GM12878 (cell line): ENCODE measurements at regions not wholly inside any gene's neighbourhood (a gene's known extent, or its start where the extent isn't known, plus 50 kb on each side); places are given as distances from the start of the nearest gene placed in this dataset.

ENCODE experiments used
- ATAC-seq: fragments of 200-7000 bp; cut with Tn5 transposase; 3 replicates; pipeline ENCODE4 v1.9.1; 2020; ENCODE audit warnings: mild to moderate bottlenecking, moderate library complexity
- BruUV-seq: library from RNA; stranded (reverse); fragments of 400-500 nt; replicated peaks from 2 replicates; lab custom pipeline; 2021; lab: Mats Ljungman, UMichigan
- CTCF ChIA-PET: fragments of 300-600 bp; sonication (Branson Sonifier 250); formaldehyde crosslinking; extraction: SDS; loops from one replicate; lab custom pipeline; 2021; ENCODE audit warnings: inconsistent platforms; lab: Yijun Ruan, JAX
- POLR2A ChIA-PET: fragments of 350-600 bp; formaldehyde crosslinking; extraction: SDS; loops from one replicate; lab custom pipeline; 2021; ENCODE audit warnings: inconsistent platforms; lab: Charles Lee
- RAD21 ChIA-PET: fragments of 300-600 bp; sonication (Branson Sonifier 250); formaldehyde crosslinking; loops from one replicate; lab custom pipeline; 2023; ENCODE audit warnings: antibody characterized with exemption; ENCODE audit not compliant: unreplicated experiment; lab: Charles Lee
- SMC1A ChIA-PET: fragments of 300-600 bp; sonication (Branson Sonifier 250); formaldehyde crosslinking; loops from one replicate; lab custom pipeline; 2023; ENCODE audit not compliant: unreplicated experiment, uncharacterized antibody; lab: Charles Lee
- DNase-seq: peaks from one replicate; pipeline ENCODE4 v3.0.0-alpha.2; 2011; ENCODE audit warnings: low read depth, low spot score
- FAIRE-seq: peaks from 3 replicates; lab custom pipeline; 2011; peaks lifted over from hg19 to GRCh38; lab: Jason Lieb, UNC
- H2AFZ ChIP-seq: 2 replicates; pipeline ENCODE4 v1.6.0; 2011; ENCODE audit warnings: low read depth, low read length, control low read depth; ENCODE audit not compliant: control insufficient read depth
- H3K27ac ChIP-seq: 2 replicates; pipeline ENCODE4 v1.5.1; 2011; ENCODE audit warnings: control low read depth; ENCODE audit not compliant: control insufficient read depth, insufficient read depth
- H3K27me3 ChIP-seq, 2 experiments: replicated peaks in 1 of 2; 2 replicates each; pipeline versions ENCODE4 v1.6.0 to v1.6.1; 2011; ENCODE audit warnings: low read length in 1 of 2; ENCODE audit not compliant: control insufficient read depth in 2 of 2, insufficient read depth in 2 of 2
- H3K36me3 ChIP-seq, 2 experiments: 2 replicates each; pipeline ENCODE4 v1.5.1; 2011; ENCODE audit warnings: low read length in 1 of 2; ENCODE audit not compliant: control insufficient read depth in 2 of 2, insufficient read depth in 2 of 2
- H3K4me1 ChIP-seq: 2 replicates; pipeline ENCODE4 v1.6.1; 2011; ENCODE audit warnings: mild to moderate bottlenecking, low read length, moderate library complexity, mixed read lengths; ENCODE audit not compliant: control insufficient read depth, insufficient read depth
- H3K4me2 ChIP-seq: 2 replicates; pipeline ENCODE4 v1.6.0; 2011; ENCODE audit warnings: control low read depth; ENCODE audit not compliant: control insufficient read depth, insufficient read depth
- H3K4me3 ChIP-seq: fragments of 200-600 bp; sonication (generic); 2 replicates; pipeline ENCODE4 v1.5.1; 2016
- H3K79me2 ChIP-seq: 2 replicates; pipeline ENCODE4 v1.6.0; 2011; ENCODE audit warnings: low read length; ENCODE audit not compliant: control insufficient read depth, insufficient read depth
- H3K9ac ChIP-seq: 2 replicates; pipeline ENCODE4 v1.8.0; 2011; ENCODE audit warnings: low read length, control low read depth, mixed read lengths; ENCODE audit not compliant: control insufficient read depth, insufficient read depth
- H3K9me3 ChIP-seq: replicated peaks from 3 replicates; pipeline ENCODE4 v1.5.1; 2011; ENCODE audit warnings: mild to moderate bottlenecking, low read length; ENCODE audit not compliant: control insufficient read depth, insufficient read depth
- H4K20me1 ChIP-seq: 2 replicates; pipeline ENCODE4 v1.6.0; 2011; ENCODE audit not compliant: control insufficient read depth, insufficient read depth
- BHLHE40 ChIP-seq, 2 experiments: fragments of 450-650 bp in 1 of 2; IDR thresholded peaks; 2 replicates each; pipeline ENCODE4 v1.6.1; 2011 to 2017; ENCODE audit warnings: low read depth in 2 of 2, borderline replicate concordance in 1 of 2, improper control_type of control experiment in 1 of 2, low read length in 1 of 2, mild to moderate bottlenecking in 1 of 2
- CHD1 ChIP-seq: IDR thresholded peaks from 2 replicates; pipeline ENCODE4 v1.6.1; 2012; ENCODE audit warnings: low read depth, low read length, improper control_type of control experiment
- CREM ChIP-seq: IDR thresholded peaks from 2 replicates; pipeline ENCODE4 v1.6.1; 2014; ENCODE audit warnings: antibody characterized with exemption, low read depth
- CTCF ChIP-seq, 3 experiments: IDR thresholded peaks in 2 of 3; conservative IDR thresholded peaks in 1 of 3; 2 replicates each; pipeline ENCODE4 v1.5.1; 2011; ENCODE audit warnings: low read depth in 3 of 3, low read length in 3 of 3, mild to moderate bottlenecking in 3 of 3, control low read depth in 2 of 3, moderate library complexity in 2 of 3, inconsistent platforms in 1 of 3, mixed read lengths in 1 of 3; ENCODE audit not compliant: control insufficient read depth in 2 of 3, insufficient read depth in 1 of 3; ENCODE audit errors: extremely low read depth in 1 of 3
- IKZF1 ChIP-seq: fragments of 450-650 bp; conservative IDR thresholded peaks from 2 replicates; pipeline ENCODE4 v1.6.1; 2017; ENCODE audit warnings: antibody characterized with exemption, mild to moderate bottlenecking
- MEF2B ChIP-seq: fragments of 450-650 bp; IDR thresholded peaks from 2 replicates; pipeline ENCODE4 v1.6.1; 2018; ENCODE audit warnings: mild to moderate bottlenecking, moderate library complexity; ENCODE audit not compliant: partially characterized antibody, poor library complexity, severe bottlenecking
- NFXL1 ChIP-seq: fragments of 450-650 bp; IDR thresholded peaks from 2 replicates; pipeline ENCODE4 v1.6.1; 2017; ENCODE audit warnings: antibody characterized with exemption, mild to moderate bottlenecking, borderline replicate concordance
- NFYB ChIP-seq: IDR thresholded peaks from 2 replicates; pipeline ENCODE4 v1.6.1; 2011; ENCODE audit warnings: low read depth, mild to moderate bottlenecking, low read length, improper control_type of control experiment, moderate library complexity; ENCODE audit not compliant: insufficient read depth
- NR2F1 ChIP-seq: fragments of 450-650 bp; conservative IDR thresholded peaks from 2 replicates; pipeline ENCODE4 v1.6.1; 2017; ENCODE audit warnings: mild to moderate bottlenecking
- NRF1 ChIP-seq: conservative IDR thresholded peaks from 2 replicates; pipeline ENCODE4 v1.6.1; 2011; ENCODE audit warnings: mild to moderate bottlenecking, low read depth, low read length, improper control_type of control experiment
- POLR2AphosphoS2 ChIP-seq: IDR thresholded peaks from 2 replicates; pipeline ENCODE4 v1.6.1; 2011; ENCODE audit warnings: low read depth, mild to moderate bottlenecking, low read length, improper control_type of control experiment, moderate library complexity
- SIX5 ChIP-seq: IDR thresholded peaks from 2 replicates; pipeline ENCODE4 v1.6.1; 2011; ENCODE audit warnings: mild to moderate bottlenecking, low read depth, low read length, moderate library complexity; ENCODE audit not compliant: severe bottlenecking
- SMAD1 ChIP-seq: fragments of 450-650 bp; IDR thresholded peaks from 2 replicates; pipeline ENCODE4 v1.6.1; 2018; ENCODE audit warnings: mild to moderate bottlenecking, low read depth; ENCODE audit not compliant: partially characterized antibody
- SREBF1 ChIP-seq: IDR thresholded peaks from 2 replicates; pipeline ENCODE4 v1.6.1; 2012; ENCODE audit warnings: mild to moderate bottlenecking, low read length
- STAT1 ChIP-seq: fragments of 450-650 bp; conservative IDR thresholded peaks from 2 replicates; pipeline ENCODE4 v1.6.1; 2014; ENCODE audit warnings: antibody characterized with exemption, mild to moderate bottlenecking
- TARDBP ChIP-seq: IDR thresholded peaks from 2 replicates; pipeline ENCODE4 v1.6.1; 2016; ENCODE audit warnings: borderline replicate concordance
- WGBS: methylation state at CpG from one replicate; pipeline ENCODE4 v1.1.6; 2016; ENCODE audit warnings: low lambda C conversion rate; ENCODE audit not compliant: insufficient replicate concordance, insufficient coverage; ENCODE audit errors: missing lambda C conversion rate; 5-methylcytosine and 5-hydroxymethylcytosine counted together
- in situ Hi-C: fragments of 300-500 bp; cut with MboI; formaldehyde crosslinking; loops from 9 replicates; pipeline ENCODE4 v1.14.3; 2018; ENCODE audit warnings: mixed read lengths
- intact Hi-C: fragments of 100-400 bp; cut with micrococcal nuclease; formaldehyde crosslinking; loops from one replicate; pipeline ENCODE4 v1.14.2; 2022; ENCODE audit not compliant: unreplicated experiment
- TF ChIP-seq, protein P1 (sequence below): fragments of 450-650 bp; IDR thresholded peaks from 2 replicates; pipeline ENCODE4 v1.6.1; 2017; ENCODE audit warnings: low read depth, mild to moderate bottlenecking, moderate library complexity
- TF ChIP-seq, protein P2 (sequence below): IDR thresholded peaks from 2 replicates; pipeline ENCODE4 v1.6.1; 2012; ENCODE audit warnings: mild to moderate bottlenecking, low read depth, low read length

DNA sequence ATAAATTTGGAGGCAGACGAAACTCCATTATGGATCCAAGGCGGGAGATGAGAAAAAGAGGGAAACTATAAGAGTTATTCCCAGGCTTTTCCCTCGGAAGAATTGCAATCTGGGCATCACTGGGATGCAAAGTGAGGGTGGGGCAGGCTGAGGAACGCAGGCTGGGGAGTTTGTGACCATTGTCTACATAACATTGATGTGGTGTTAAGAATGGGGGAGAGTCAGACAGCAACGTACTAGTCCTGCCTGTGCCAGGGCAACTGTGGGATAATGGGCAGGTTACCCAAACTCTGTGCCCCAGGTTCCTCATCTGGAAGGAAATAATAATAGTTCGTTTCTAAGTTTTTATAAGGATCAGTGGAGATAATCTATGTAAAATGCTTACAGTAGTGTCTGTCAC is 84.4 kb upstream of the SIX2 start:
- no peaks in the 10 kb centered on the region for H3K4me1 ChIP-seq
- H4K20me1 ChIP-seq: no peaks in the 10 kb centered on the region
- intact Hi-C loops: no loop called here
- no peak overlapping the region for H3K9ac ChIP-seq
- no peak overlapping the region for H2AFZ ChIP-seq
- H3K79me2 ChIP-seq: no peaks in the 10 kb centered on the region
- ChIA-PET RAD21 (no interaction called here), CTCF (interaction anchor here (0.9 kb wide), 1 partner anchor 20 kb away, joined by 3 read pairs; no protein-coding TSS in a partner anchor), SMC1A (interaction anchor here (0.9 kb wide), 1 partner anchor 11 kb away, joined by 3 read pairs; no protein-coding TSS in a partner anchor), POLR2A (no interaction called here)
- ATAC-seq: no peak
- DNase-seq: no peak
- 7% methylated on average over 6 of the region's 6 CpGs for WGBS
- no peak overlapping the region for H3K4me3 ChIP-seq
- in situ Hi-C loops: no loop called here
- FAIRE-seq: no peak
- H3K4me2 ChIP-seq: no peak overlapping the region
- no peaks in the 10 kb centered on the region for H3K9me3 ChIP-seq
- BruUV-seq: no TSS peak
- peaks cover 0 to 6% of the 10 kb centered on the region in 2 experiments; a peak in 2 of 4 replicates for H3K27me3 ChIP-seq
- H3K36me3 ChIP-seq: no peaks in the 10 kb centered on the region
- no peak overlapping the region for H3K27ac ChIP-seq
- no peak for TF ChIP-seq SIX5
- TF ChIP-seq CREM: no peak
- no peak for TF ChIP-seq MEF2B
- TF ChIP-seq IKZF1: no peak
- TF ChIP-seq BHLHE40 (IDR thresholded peaks at IDR 0.05; ENCODE audit: borderline replicate concordance in 1 of 2, low read depth in 2 of 2, low read length in 1 of 2): no peak
- no peak for TF ChIP-seq SMAD1
- no peak for TF ChIP-seq NR2F1
- TF ChIP-seq NFYB: no peak
- no peak for TF ChIP-seq SREBF1
- TF ChIP-seq NFXL1: no peak
- TF ChIP-seq NRF1: no peak
- no peak for TF ChIP-seq POLR2AphosphoS2
- TF ChIP-seq, protein P1, sequence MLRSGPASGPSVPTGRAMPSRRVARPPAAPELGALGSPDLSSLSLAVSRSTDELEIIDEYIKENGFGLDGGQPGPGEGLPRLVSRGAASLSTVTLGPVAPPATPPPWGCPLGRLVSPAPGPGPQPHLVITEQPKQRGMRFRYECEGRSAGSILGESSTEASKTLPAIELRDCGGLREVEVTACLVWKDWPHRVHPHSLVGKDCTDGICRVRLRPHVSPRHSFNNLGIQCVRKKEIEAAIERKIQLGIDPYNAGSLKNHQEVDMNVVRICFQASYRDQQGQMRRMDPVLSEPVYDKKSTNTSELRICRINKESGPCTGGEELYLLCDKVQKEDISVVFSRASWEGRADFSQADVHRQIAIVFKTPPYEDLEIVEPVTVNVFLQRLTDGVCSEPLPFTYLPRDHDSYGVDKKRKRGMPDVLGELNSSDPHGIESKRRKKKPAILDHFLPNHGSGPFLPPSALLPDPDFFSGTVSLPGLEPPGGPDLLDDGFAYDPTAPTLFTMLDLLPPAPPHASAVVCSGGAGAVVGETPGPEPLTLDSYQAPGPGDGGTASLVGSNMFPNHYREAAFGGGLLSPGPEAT: no peak
- TF ChIP-seq STAT1: no peak
- TF ChIP-seq CHD1: no peak
- no peak for TF ChIP-seq TARDBP
- no peak for TF ChIP-seq CTCF (IDR thresholded peaks at IDR 0.05 in 2 of 3, conservative IDR thresholded peaks at IDR 0.05 in 1 of 3; ENCODE audit: control insufficient read depth in 2 of 3, extremely low read depth in 1 of 3, insufficient read depth in 1 of 3, low read depth in 3 of 3, low read length in 3 of 3)
- TF ChIP-seq, protein P2, sequence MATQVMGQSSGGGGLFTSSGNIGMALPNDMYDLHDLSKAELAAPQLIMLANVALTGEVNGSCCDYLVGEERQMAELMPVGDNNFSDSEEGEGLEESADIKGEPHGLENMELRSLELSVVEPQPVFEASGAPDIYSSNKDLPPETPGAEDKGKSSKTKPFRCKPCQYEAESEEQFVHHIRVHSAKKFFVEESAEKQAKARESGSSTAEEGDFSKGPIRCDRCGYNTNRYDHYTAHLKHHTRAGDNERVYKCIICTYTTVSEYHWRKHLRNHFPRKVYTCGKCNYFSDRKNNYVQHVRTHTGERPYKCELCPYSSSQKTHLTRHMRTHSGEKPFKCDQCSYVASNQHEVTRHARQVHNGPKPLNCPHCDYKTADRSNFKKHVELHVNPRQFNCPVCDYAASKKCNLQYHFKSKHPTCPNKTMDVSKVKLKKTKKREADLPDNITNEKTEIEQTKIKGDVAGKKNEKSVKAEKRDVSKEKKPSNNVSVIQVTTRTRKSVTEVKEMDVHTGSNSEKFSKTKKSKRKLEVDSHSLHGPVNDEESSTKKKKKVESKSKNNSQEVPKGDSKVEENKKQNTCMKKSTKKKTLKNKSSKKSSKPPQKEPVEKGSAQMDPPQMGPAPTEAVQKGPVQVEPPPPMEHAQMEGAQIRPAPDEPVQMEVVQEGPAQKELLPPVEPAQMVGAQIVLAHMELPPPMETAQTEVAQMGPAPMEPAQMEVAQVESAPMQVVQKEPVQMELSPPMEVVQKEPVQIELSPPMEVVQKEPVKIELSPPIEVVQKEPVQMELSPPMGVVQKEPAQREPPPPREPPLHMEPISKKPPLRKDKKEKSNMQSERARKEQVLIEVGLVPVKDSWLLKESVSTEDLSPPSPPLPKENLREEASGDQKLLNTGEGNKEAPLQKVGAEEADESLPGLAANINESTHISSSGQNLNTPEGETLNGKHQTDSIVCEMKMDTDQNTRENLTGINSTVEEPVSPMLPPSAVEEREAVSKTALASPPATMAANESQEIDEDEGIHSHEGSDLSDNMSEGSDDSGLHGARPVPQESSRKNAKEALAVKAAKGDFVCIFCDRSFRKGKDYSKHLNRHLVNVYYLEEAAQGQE: no peak
